ENCODE measurements at regions not wholly inside any gene's neighbourhood (a gene's known extent, or its start where the extent isn't known, plus 50 kb on each side); places are given as distances from the start of the nearest gene placed in this dataset.
A peak's percentile ranks its signal among the peaks of the same experiment; 100 is the strongest.
"Not testable (repeated sequence)": the region's sequence is repeated elsewhere in the genome, so short reads cannot be mapped to it uniquely, and the experiment has no call there.

- no peak for DNase-seq
Measured at GRCh38 chr6:50998905-50999304, 180.2 kb downstream of the TFAP2B start.

GRCh38 chr6:51001399-51001798 is 182.7 kb downstream of the TFAP2B start:
- no peak for DNase-seq

- no peak for DNase-seq
Measured at GRCh38 chr6:51004380-51004779, 185.7 kb downstream of the TFAP2B start.

DNA sequence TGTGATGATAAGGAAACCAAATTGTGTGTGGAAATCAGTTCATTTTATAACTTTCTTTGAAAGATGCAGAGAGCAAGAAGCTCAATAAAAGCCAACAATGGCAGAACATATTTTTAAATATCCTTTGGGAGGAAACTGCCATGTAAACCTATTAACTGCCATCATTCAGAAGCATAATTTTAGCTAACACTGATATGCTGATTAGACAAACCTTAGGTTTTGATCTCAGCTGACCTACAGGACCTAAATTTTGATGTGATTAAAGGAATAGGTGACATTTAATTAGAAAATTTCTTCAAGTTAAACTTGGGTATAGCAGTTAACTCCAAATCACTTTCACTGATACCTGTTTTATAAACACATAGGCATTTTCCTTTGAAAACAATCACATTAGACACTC is 187.1 kb downstream of the TFAP2B start:
- DNase-seq, result no peak

- no peak for DNase-seq
Measured at GRCh38 chr6:51007237-51007636, 188.6 kb downstream of the TFAP2B start.

- not testable (repeated sequence) for DNase-seq
Measured at GRCh38 chr6:51008693-51009092, 190.0 kb downstream of the TFAP2B start.

DNA sequence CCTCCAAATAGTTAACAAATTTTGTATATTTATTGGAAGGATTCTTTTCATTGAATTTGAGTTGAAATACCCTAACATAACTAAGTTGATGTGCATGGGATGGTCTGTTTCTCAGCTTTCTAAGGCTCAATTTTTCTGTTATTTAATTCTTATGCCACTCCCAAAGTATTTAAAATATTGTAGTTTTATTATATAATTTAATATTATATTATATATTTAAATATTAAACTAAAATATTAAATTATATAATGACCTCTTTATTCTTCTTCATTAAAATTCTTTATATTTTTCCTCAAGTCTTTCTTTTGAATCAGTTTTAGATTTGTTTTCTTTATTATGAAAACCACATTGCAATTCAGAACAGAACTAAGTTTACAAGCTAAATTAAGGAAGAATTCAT is 194.7 kb downstream of the TFAP2B start:
- no peak for DNase-seq

GRCh38 chr6:51015394-51015793 is 196.7 kb downstream of the TFAP2B start:
- DNase-seq, result no peak

DNA sequence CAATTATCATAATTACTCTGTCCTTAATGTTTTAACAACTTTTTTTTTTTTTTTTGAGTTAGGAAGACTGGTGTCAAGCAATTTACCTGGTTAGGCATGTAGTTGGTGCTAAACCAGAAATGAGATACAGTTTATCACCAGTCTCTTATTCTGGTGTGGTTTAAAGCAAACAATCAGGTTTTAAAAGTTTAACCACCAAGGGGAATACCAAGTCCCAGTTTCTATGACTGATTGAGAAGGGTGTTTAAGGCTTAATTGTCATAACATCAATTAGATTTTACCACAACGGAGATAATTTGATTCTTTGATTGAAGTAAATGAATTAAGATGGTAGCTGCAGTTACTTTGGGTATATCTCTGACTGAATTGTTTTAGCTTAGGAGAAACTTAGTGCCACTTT is 197.8 kb downstream of the TFAP2B start:
- no peak for DNase-seq

DNA sequence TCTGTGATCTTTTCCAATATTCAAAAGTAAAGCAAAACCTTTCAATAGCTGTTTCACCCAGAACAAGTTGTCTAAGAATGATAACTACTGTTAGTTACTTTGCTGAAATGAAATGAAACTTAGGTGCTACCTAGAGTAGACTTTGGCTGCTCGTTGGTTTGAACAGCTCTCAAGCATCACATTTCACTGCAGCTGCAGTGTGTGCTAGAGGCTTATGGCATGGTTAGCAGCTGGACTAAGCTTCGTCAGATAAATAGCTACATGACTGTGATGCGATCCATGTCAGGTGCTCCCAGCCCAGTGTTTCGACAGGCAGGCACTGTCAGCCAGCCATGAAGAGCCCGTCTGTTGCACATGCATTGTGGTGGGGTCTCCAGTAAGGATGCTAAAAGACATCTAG is 201.1 kb downstream of the TFAP2B start:
- no peak for DNase-seq

- DNase-seq, result no peak
Measured at GRCh38 chr6:51021171-51021570, 202.5 kb downstream of the TFAP2B start.

DNA sequence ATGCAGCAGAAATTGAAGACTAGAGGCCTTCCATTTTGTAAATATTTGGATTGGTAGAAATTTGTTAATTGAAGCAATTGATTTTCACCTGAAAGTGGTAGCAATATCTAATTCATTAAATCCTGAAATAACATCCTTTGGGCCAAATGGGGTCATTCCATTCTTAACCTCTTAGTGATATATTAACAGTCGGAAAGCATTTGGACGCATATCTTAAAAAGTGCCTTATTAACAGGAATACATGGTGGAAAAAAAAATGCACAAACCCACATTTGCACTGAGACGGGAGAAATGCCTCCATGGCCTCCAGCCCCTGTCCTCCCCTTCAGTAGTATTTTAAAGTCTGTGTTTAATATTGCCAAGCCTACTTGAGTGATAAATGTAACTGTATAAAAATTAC is 205.5 kb downstream of the TFAP2B start:
- no peak for DNase-seq

GRCh38 chr6:51025082-51025777 is 206.6 kb downstream of the TFAP2B start:
- DNase-seq, result peak; percentile 62

DNA sequence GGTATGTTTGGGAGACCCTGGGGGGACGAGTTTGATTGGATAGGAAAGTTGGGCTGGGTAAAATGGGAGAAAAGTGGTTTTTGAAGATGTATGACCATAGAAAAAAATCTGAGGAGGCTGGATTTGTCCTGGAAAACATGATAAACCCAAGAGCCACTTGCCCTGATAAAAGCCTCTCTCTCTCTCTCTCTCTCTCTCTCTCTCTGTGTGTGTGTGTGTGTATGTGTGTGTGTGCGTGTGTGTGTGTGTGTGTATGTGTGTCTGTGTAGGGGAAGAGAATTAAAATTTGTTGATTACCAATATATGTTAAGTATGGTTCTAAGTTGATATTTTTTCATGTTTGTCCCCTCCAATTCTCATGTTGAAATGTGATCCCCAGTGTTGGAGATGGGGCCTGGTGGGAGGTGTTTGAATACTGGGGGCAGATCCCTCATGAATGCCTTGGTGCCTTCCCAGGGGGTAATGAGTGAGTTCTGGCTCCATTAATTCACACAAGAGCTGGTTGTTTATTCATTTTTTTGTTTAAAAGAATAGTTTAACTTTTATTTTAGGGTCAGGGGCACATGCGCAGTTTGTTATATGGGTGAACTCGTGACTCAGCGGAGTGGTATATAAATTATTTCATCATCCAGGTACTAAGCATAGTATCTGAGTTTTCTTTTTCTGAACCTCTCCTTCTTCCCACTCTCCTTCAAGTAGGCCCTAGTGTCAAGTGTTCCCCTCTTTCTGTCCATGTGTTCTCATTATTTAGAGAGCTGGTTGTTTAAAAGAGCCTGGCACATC is 208.8 kb downstream of the TFAP2B start:
- no peak for DNase-seq

- peak; percentile 55 for DNase-seq
Measured at GRCh38 chr6:51028276-51028675, 209.6 kb downstream of the TFAP2B start.

DNA sequence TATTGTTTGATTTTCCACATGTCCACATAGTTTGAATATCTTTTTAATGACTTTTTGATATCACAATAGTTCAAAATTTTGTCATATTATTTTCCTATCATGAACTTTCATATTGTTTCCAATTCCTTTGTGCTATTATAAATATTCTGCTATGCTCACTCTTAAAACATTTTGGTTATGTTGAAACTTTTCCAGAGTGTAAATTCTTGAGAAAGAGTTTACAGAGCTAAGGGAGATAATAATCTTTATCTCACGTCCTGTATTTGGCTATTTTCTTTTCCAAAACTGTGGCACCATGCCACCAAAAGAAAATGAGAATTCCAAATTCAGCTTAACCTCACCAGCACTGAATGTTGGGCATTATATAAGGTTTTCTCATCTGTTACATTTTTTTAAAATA is 210.9 kb downstream of the TFAP2B start:
- DNase-seq, result peak; percentile 38

GRCh38 chr6:51045548-51045947 is 226.9 kb downstream of the TFAP2B start:
- no peak for DNase-seq

DNA sequence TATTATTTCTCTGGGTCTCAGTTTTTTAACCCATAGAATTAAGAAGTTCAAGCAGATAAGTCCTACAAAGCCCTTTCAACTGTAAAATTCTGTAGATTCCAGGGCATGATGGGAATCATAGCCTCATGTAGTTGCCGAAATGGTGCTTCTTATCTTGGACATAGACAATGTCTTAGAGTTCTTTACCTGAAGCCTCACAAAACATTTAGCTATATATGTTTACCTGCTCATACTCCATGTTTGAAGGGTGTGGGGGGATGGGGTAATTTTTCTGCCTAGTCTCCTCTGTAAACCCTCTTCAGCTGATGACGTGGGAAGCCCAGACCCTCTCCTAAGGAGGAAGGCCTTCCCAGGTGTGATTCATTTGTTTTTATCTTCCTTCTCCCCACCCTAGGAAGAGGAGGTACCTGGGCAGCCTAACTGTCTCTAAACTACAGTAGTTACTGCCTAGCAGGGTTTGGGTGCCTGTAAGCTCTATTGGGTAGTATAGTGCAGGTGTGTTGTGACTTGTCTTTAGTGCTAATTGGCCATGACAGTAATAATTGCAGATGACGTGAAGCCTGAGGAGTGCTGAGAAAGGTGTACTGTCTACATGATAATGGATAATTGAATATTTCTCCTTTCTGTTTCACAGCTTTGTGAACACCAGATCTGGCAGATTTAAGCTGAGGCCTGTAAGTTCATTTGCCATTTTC is 230.8 kb downstream of the TFAP2B start:
- DNase-seq, result no peak

DNA sequence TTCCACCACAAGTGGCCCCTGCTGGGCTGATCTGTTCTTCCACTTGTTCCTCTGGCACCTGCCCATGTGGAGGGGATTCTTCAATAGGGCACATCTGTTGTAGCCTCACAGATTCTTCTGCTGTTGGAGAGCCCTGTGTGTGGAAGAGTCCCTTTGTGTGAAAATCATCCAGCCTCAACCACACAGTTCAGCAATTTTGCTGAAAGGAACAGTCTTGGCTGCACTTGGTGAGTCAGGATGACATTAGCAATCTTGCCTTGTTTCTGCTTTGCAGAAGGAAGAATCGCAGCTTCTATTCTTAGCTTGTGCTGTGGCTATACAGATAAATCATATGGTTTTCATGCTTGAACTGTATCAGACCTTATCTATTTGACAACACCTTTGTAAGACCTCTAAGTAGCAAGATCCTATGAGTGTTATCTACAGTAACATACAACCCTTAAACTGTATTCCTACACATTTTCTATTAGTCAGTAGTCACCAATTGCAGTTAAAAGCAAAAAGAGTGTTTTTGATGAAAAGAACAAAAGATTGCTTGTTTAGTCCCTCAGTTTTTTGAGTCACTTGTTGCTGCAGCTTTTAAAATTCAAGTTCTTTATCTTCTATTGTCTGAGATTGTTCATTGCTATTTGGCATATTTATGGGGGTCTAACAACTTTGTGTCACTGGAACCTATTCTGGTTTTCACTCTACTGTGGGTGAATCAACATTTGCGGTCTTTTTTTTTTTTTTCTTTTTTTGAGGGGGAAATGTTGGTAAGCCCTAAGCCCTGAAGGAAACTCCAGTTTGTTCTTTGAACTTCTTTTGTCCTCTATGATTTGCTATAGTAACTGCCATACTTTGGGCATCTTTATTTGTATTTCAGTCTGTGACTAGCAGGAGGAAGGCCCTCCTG is 231.6 kb downstream of the TFAP2B start:
- no peak for DNase-seq

- not testable (repeated sequence) for DNase-seq
Measured at GRCh38 chr6:51052716-51053115, 234.0 kb downstream of the TFAP2B start.

GRCh38 chr6:51055316-51055715 is 236.6 kb downstream of the TFAP2B start:
- not testable (repeated sequence) for DNase-seq

DNA sequence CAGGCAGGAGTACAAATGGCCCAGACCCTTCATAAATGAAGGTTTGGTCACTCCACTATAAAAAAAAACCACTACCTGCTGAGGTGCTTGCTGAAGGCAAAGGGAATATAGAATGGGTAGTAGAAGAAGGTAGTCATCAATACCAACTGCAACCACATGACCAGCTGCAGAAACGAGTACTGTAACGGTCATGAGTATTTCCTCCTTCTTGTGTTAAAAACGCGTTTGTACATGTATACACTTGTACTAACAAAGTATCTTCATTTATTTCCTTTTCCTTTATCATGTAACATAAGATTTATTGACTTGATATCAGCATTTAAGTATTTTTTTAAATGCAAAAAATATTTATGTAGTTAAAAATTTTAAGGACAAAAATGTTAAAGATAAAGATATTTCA is 238.6 kb downstream of the TFAP2B start:
- DNase-seq, result no peak

DNA sequence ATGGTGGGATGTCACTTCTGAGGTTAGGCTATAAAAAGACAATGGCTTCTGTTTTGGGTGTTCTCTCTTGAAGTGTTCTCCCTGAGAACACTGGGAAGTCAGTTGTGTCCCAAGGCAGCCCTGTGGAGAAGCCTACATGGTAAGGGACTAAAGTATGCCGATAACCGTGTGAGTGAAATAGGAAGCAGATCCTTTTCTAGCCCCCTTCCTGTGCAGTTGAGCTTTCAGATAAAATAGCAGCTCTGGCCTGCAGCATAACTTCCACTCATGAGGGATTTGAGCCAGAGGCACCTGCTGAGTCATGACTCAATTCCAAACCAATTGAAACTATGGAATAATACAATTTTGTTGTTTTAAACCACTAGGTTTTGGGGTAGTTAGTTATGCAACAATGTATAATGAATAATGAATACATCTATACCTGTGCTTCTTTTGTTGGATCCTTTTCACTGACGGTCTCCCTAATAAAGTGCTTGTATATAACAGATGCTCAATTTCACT is 241.6 kb downstream of the TFAP2B start:
- DNase-seq, result no peak
